GM13977 (cell line): ENCODE measurements at regions not wholly inside any gene's neighbourhood (a gene's known extent, or its start where the extent isn't known, plus 50 kb on each side); places are given as distances from the start of the nearest gene placed in this dataset.

Experiments
- DNase-seq: peaks from one replicate; pipeline ENCODE4 v3.0.0; 2012; ENCODE audit warnings: low spot score
- in situ Hi-C: fragments of 300-500 bp; cut with MboI; formaldehyde crosslinking; loops from one replicate; pipeline ENCODE4 v1.12.0; 2022; ENCODE audit warnings: low sequenced_read_pairs, low pct_unique_long_range_greater_than_20kb, mixed read lengths, inconsistent platforms; ENCODE audit not compliant: unreplicated experiment
- TF ChIP-seq, protein P1 (sequence below): IDR thresholded peaks from 2 replicates; pipeline ENCODE4 v1.5.1; 2012; ENCODE audit warnings: mild to moderate bottlenecking, control low read depth; ENCODE audit not compliant: insufficient read depth; ENCODE audit errors: extremely low read depth, missing control alignments

DNA sequence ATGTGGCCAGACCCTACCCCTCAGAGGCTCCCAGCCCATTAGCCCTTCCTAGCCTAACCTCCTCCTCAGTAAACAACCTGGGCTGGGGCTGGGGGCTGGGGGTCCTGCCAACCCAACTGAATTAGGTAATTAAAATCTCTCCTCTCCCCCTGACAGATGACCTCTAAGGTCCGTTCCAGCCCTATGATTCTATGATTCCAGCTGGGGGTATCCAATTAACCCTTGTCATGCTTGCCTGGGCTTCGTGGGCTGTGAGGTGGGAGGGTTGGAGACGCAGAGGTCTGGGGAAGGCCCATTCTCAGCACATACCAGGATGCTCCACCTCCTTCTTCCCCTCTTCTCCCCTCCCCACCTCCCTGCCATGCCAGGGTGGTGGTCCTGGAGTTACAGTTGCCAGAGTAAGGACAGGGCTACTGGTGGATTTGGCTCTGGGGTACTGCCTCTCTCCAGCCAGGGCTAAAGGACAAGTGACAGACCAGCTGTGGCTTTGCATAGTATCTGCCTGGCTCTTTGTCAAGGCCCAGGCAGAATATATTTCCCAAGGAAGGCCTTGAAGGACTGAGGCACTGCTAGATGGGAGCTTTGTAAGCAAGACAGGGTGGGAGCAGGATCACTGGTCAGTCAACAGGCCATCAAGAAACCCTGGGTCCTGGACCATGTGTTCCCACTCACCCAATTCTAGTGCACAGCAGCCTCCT, 82.1 kb downstream of the EFNB1 start:
- TF ChIP-seq, protein P1, sequence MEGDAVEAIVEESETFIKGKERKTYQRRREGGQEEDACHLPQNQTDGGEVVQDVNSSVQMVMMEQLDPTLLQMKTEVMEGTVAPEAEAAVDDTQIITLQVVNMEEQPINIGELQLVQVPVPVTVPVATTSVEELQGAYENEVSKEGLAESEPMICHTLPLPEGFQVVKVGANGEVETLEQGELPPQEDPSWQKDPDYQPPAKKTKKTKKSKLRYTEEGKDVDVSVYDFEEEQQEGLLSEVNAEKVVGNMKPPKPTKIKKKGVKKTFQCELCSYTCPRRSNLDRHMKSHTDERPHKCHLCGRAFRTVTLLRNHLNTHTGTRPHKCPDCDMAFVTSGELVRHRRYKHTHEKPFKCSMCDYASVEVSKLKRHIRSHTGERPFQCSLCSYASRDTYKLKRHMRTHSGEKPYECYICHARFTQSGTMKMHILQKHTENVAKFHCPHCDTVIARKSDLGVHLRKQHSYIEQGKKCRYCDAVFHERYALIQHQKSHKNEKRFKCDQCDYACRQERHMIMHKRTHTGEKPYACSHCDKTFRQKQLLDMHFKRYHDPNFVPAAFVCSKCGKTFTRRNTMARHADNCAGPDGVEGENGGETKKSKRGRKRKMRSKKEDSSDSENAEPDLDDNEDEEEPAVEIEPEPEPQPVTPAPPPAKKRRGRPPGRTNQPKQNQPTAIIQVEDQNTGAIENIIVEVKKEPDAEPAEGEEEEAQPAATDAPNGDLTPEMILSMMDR = no peak
- no peak for DNase-seq
- in situ Hi-C loops = no loop called here

DNA sequence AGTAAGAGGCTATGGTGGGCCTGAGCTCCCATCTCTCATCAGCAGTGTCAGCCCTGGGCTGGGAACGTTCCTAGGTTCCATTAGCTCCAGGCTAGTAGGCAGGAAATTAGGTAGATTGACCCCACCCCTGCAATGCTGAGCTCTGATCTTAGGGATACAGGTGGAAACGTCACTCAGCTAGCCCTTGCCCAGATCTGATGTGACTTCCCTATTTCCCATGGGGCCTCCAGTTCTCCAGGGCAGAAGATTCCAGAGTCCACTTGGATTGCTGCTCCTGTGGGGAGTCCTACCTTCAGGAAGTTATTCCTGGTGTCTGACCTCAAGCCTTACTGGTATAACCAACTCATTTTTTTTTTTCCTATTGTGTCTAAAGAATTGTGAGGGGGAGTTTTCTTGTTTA, 81.1 kb downstream of the EFNB1 start:
- TF ChIP-seq, protein P1 = no peak
- in situ Hi-C loops = no loop called here
- no peak for DNase-seq

DNA sequence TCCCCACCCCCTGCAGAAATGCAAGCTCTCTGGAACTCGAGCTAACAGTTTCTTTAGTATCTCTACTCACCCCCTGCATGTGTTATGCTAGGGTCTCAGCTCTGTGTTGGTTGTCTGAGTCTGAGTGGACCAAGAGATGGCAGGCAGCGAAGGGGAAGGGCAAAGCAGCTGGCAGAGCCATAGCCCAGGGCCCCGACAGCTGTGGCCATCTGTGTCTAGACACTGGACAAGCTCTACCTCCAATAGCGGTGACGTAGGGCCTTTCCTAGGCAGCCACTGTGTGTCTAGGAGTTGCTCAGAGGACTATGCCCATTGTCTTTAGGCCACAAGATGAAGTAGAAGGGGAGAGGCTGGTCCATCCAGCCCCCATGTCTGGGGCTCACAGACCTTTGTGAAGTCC, 79.2 kb downstream of the EFNB1 start:
- TF ChIP-seq, protein P1 = no peak
- DNase-seq = no peak
- in situ Hi-C loops = no loop called here

DNA sequence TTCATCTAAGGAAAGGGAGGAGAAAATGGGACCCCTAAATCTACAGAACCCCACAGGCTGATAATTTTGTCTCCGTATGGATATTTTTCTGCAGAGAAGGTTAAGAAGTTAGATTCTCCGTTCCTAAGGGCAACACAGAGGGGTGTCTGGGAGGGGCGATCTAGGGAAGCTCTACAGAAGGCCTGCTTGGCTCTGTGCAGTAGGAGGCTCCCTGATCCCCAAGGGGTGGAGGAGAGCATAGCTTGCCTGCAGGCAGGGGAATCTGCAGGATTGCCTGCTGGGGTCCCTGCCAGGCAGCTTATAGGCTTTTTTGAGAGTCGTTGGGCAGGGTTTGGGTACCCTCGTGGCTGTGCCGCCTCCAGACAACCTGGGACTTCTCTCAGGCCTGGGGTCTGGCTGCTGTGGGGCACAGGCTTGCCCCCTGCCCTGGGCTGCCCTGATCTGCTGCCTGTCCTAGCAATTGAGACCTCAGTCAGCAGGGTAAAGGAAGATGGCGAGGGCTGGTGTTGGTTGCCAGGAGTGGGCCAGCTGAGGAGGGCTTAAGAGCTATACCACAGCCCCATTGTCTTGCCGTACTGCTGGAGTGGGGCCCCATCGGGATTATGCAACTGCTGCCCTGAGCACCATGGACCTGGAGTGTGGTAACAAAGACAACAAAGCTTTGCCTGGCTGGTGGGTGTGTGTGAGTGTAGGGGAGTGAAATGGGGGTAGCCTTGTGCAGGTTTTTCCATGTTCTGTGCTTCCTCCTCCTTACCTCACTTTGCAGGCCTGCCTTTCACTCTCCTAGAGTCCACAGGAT, 74.1 kb downstream of the EFNB1 start:
- TF ChIP-seq, protein P1 = no peak
- no peak for DNase-seq
- in situ Hi-C loops = no loop called here

DNA sequence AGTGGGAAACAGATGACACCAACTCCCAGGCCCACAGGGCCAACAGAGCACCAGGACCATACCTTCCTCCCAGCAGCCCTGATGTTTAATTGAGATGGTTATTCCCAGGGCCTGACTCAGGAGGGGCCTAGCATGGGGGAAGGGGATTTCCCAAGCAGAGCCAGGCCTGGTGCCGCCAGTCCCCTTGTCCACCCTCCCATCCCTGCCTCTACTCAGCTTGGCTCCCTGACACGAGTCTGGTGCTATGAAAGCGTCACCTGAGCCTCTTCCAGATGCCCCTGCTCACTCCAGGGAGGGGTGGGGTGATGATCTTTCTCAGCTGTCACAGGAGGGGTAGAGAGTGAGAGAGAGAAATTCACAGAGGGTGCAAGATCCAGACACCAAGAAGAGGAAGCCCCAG, 72.7 kb downstream of the EFNB1 start:
- in situ Hi-C loops = no loop called here

DNA sequence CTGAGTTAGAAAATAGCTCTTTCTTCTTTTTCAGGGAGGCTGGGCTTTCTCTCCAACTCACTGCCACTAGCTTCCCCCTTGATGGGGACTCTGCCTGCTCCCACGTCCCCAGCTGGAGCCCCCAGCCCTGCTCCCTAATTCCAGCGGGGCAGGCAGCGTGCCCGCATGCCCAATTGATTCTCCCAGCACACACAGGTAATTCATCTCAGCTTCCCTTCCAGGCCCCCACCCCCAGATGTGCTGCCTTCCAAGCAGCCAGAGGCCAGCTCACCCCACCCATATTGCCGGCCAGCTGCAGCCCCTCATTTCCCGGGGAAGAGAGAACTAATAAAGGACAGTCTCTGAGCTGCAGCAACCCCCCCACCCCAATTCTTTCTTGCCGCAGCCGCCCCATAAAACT, 69.8 kb downstream of the EFNB1 start:
- in situ Hi-C loops = no loop called here
- TF ChIP-seq, protein P1 = no peak
- no peak for DNase-seq

More for the DNA sequence above, 72.7 kb downstream of the EFNB1 start:
- TF ChIP-seq, protein P1 = no peak
- no peak for DNase-seq
